Tibial nerve (tissue), 4 donors: ENCODE measurements at regions not wholly inside any gene's neighbourhood (a gene's known extent, or its start where the extent isn't known, plus 50 kb on each side); places are given as distances from the start of the nearest gene placed in this dataset.

Source experiments
- CTCF ChIP-seq, 5 experiments: fragments of 200-600 bp in 3 of 5; fragments of 450-650 bp in 2 of 5; sonication (generic) in 3 of 5; IDR thresholded peaks; one replicate each; pipeline ENCODE4 v1.5.1; 2016 to 2019; ENCODE audit warnings: antibody characterized with exemption in 5 of 5, mild to moderate bottlenecking in 3 of 5, moderate library complexity in 2 of 5
- EP300 ChIP-seq, 2 donors: sonication (generic); formaldehyde crosslinking; IDR thresholded peaks; one replicate each; pipeline ENCODE4 v1.6.1; 2017; ENCODE audit warnings: antibody characterized with exemption in 2 of 2, mild to moderate bottlenecking in 1 of 2
- POLR2A ChIP-seq, 2 donors: fragments of 450-650 bp; IDR thresholded peaks; one replicate each; pipeline ENCODE4 v1.6.1; 2017; ENCODE audit warnings: antibody characterized with exemption in 2 of 2, mild to moderate bottlenecking in 2 of 2, moderate library complexity in 2 of 2

- TF ChIP-seq CTCF (IDR thresholded peaks at IDR 0.05): no peak
- no peak for TF ChIP-seq POLR2A (IDR thresholded peaks at IDR 0.05)
- TF ChIP-seq EP300 (IDR thresholded peaks at IDR 0.05): no peak
Measured at GRCh38 chr16:6701096-6701495, 631.5 kb upstream of the RBFOX1 start.
